Cardiac fibroblast (primary cell): ENCODE measurements at regions not wholly inside any gene's neighbourhood (a gene's known extent, or its start where the extent isn't known, plus 50 kb on each side); places are given as distances from the start of the nearest gene placed in this dataset.

Experiments
- DNase-seq, 2 donors: peaks; one replicate each; pipeline versions ENCODE4 v3.0.0 to v3.0.0-alpha.2; 2010; ENCODE audit warnings: low read depth in 2 of 2
- H3K4me3 ChIP-seq, 2 donors: replicated peaks in 1 of 2; 1 replicate in 1 of 2; 2 replicates in 1 of 2; pipeline ENCODE4 v1.5.1; 2011; ENCODE audit warnings: low read depth in 2 of 2, low read length in 2 of 2, mild to moderate bottlenecking in 2 of 2, moderate library complexity in 1 of 2
- TF ChIP-seq, protein P1 (sequence below): IDR thresholded peaks from one replicate; pipeline ENCODE4 v1.5.1; 2011; ENCODE audit warnings: low read depth, mild to moderate bottlenecking, low read length, inconsistent platforms

DNA sequence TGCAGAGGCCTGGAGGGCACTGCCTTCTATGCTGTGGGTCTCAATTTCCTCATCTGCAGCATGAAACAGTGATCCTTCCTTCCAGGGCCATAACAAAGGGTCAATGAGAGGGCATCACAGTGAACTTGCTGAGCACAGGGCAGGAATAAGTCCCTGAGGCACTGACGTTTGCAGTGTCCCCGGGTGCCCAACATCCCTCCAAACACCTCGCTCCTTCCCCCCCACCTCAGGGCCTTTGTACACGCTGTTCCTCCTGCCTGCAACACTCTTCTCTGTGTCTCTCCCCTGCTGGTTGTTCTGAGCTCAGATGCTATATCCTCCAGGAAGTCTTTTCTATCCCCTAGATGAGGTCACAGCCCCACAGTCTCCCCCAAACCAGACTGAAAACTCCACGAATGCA is 59.7 kb upstream of the TCF20 start:
- H3K4me3 ChIP-seq, result no peak overlapping the region
- TF ChIP-seq, protein P1, sequence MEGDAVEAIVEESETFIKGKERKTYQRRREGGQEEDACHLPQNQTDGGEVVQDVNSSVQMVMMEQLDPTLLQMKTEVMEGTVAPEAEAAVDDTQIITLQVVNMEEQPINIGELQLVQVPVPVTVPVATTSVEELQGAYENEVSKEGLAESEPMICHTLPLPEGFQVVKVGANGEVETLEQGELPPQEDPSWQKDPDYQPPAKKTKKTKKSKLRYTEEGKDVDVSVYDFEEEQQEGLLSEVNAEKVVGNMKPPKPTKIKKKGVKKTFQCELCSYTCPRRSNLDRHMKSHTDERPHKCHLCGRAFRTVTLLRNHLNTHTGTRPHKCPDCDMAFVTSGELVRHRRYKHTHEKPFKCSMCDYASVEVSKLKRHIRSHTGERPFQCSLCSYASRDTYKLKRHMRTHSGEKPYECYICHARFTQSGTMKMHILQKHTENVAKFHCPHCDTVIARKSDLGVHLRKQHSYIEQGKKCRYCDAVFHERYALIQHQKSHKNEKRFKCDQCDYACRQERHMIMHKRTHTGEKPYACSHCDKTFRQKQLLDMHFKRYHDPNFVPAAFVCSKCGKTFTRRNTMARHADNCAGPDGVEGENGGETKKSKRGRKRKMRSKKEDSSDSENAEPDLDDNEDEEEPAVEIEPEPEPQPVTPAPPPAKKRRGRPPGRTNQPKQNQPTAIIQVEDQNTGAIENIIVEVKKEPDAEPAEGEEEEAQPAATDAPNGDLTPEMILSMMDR, result no peak
- no peak for DNase-seq

DNA sequence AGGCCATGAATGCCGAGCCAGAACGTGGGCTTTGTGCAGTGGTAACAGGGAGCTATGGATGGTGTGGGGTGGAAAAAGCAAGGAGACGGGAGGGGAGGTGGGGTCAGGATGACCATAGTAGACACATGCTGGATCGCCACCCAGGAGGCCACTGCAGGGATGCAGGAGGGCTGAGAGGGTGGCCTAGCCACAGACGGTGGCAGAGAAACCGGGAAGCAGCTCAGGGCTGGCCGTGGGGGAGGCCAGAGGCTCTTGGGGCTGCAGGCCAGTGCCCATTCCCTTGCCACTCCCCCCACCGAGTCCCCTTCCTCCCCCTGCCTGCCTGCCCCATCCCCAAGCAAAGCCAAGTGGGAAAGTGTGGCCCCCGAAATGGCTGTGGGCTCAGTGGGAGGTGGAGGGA is 59.1 kb upstream of the TCF20 start:
- DNase-seq, result no peak
- TF ChIP-seq, protein P1, result no peak
- no peak overlapping the region for H3K4me3 ChIP-seq

DNA sequence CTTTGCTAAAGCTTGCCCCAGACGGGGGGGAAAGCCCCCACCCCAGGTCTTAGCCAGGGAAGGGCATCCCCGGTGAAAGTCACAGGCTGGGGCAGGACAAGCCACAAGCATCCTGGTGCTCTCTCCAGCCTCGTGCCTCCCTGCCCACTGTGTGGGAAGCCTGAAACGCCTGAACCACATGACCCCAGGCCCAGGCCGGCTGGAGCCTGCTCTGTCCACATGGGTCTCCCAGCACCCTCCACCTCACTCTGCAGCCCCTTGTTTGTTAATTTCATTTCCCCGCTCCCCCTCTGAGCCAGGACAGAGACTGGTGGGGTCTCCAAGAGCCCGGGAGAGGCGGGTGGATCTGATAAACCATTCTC is 58.3 kb upstream of the TCF20 start:
- no peak for DNase-seq
- H3K4me3 ChIP-seq, result no peak overlapping the region
- TF ChIP-seq, protein P1, result no peak

GRCh38 chr22:42328130-42328783 is 57.8 kb upstream of the TCF20 start:
- no peak for DNase-seq
- TF ChIP-seq, protein P1, result no peak
- no peak overlapping the region for H3K4me3 ChIP-seq

DNA sequence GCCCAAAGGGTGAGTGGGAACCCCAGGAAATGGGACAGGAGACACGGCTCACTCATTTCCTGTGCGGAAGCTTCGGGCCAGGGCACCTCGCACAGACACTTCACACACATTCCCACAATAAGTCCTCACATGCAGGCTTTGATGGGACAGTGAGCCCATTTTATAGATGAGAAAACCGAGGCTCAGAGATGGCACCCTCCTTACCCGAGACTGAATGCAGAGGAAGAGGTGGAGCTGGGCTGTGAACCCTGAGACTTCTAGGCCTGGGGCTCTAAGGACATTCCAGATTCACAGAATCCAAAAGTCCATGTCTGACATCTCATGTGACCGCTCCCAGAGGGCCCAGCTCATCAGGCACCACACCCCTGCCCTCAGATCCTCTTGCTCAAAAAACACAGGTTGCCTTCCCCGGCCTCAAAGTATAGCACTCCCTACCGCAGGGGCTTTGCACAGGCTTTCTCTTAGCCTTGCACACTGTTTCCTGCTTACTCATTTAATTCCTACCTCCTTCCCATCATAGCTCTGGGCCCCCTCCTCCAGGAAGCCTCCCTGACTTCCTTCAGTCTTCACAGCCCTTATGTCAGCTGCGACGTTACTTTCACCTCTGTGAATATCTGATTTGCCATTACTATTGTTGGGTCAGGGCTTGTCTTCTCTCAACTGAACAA is 57.1 kb upstream of the TCF20 start:
- no peak overlapping the region for H3K4me3 ChIP-seq
- no peak for DNase-seq
- TF ChIP-seq, protein P1, result no peak

GRCh38 chr22:42326801-42327200 is 56.3 kb upstream of the TCF20 start:
- no peak overlapping the region for H3K4me3 ChIP-seq
- no peak for DNase-seq
- TF ChIP-seq, protein P1, result no peak
